ENCODE measurements at regions not wholly inside any gene's neighbourhood (a gene's known extent, or its start where the extent isn't known, plus 50 kb on each side); places are given as distances from the start of the nearest gene placed in this dataset.

DNA sequence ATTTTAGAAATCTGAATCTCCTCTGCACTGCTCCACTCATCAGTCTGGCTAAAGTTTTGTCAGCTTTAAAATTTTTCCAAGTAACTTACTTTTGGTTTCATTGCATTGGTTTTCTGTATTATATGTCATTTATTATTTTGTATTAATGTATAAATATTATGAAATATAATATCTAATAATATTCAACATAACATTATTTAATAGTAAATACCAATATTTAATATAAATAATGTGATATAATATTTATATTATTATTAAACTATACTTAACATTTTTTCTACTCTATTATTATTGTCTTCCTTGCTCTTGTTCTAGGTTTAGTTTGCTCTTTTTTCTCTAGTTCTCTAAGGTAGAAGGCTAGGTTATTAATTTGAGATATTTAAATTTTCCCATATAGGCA lies 512.1 kb downstream of the AACS start:
- DNase-seq (ENCODE audit: low spot score), result no peak
- H3K27ac ChIP-seq, result no peak overlapping the region
- ChIA-PET POLR2A (ENCODE audit: low non-redundant PET) (no interaction called here), CTCF (no interaction called here)
- TF ChIP-seq, protein P1, sequence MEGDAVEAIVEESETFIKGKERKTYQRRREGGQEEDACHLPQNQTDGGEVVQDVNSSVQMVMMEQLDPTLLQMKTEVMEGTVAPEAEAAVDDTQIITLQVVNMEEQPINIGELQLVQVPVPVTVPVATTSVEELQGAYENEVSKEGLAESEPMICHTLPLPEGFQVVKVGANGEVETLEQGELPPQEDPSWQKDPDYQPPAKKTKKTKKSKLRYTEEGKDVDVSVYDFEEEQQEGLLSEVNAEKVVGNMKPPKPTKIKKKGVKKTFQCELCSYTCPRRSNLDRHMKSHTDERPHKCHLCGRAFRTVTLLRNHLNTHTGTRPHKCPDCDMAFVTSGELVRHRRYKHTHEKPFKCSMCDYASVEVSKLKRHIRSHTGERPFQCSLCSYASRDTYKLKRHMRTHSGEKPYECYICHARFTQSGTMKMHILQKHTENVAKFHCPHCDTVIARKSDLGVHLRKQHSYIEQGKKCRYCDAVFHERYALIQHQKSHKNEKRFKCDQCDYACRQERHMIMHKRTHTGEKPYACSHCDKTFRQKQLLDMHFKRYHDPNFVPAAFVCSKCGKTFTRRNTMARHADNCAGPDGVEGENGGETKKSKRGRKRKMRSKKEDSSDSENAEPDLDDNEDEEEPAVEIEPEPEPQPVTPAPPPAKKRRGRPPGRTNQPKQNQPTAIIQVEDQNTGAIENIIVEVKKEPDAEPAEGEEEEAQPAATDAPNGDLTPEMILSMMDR (conservative IDR thresholded peaks at IDR 0.05; ENCODE audit: low read depth), result no peak

GRCh38 chr12:125579916-125580315 lies 514.7 kb downstream of the AACS start:
- CTCF ChIA-PET, result interaction anchor here (0.9 kb wide), 1 partner anchor 395 kb away, joined by 4 read pairs; no protein-coding TSS in a partner anchor
- H3K27ac ChIP-seq, result no peak overlapping the region
- TF ChIP-seq, protein P1 (conservative IDR thresholded peaks at IDR 0.05; ENCODE audit: low read depth), result no peak
- POLR2A ChIA-PET (ENCODE audit: low non-redundant PET), result no interaction called here
- DNase-seq (ENCODE audit: low spot score), result no peak

- no peak for DNase-seq (ENCODE audit: low spot score)
- TF ChIP-seq, protein P1 (conservative IDR thresholded peaks at IDR 0.05; ENCODE audit: low read depth), result no peak
- POLR2A ChIA-PET (ENCODE audit: low non-redundant PET), result no interaction called here
- no peak overlapping the region for H3K27ac ChIP-seq
- CTCF ChIA-PET, result no interaction called here
Observed at GRCh38 chr12:125583071-125583470, 517.8 kb downstream of the AACS start.

- TF ChIP-seq, protein P1 (conservative IDR thresholded peaks at IDR 0.05; ENCODE audit: low read depth), result no peak
- ChIA-PET CTCF (no interaction called here), POLR2A (ENCODE audit: low non-redundant PET) (no interaction called here)
- no peak overlapping the region for H3K27ac ChIP-seq
- DNase-seq (ENCODE audit: low spot score), result no peak
Observed at GRCh38 chr12:125586441-125586840, 521.2 kb downstream of the AACS start.

DNA sequence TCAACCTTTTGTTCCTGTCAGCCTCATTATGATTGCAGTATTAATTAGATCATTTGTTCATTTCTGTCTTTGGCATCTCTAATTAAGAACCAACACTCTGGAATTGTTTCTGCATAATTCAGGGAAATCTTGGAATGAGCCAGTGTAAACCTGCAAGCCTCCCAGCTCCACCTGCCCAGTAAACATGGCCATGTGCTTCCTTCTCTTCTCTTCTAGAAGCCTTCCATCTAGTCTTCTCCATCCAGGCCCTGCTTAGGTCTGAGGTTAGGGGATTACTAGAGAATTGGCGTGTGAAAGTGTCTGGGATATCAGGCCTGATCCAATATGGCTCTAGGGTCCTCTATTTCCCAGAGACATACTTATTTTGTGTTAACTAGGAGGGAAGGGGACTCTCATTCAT lies 528.0 kb downstream of the AACS start:
- ChIA-PET CTCF (interaction anchor here (0.6 kb wide), 1 partner anchor 264 kb away, joined by 3 read pairs; no protein-coding TSS in a partner anchor), POLR2A (ENCODE audit: low non-redundant PET) (no interaction called here)
- no peak overlapping the region for H3K27ac ChIP-seq

GRCh38 chr12:125604976-125605375 lies 539.7 kb downstream of the AACS start:
- ChIA-PET POLR2A (ENCODE audit: low non-redundant PET) (no interaction called here), CTCF (no interaction called here)
- no peak for DNase-seq (ENCODE audit: low spot score)
- no peak overlapping the region for H3K27ac ChIP-seq
- TF ChIP-seq, protein P1 (conservative IDR thresholded peaks at IDR 0.05; ENCODE audit: low read depth), result no peak

More for the DNA sequence above, 528.0 kb downstream of the AACS start:
- TF ChIP-seq, protein P1 (conservative IDR thresholded peaks at IDR 0.05; ENCODE audit: low read depth), result no peak
- DNase-seq (ENCODE audit: low spot score), result no peak

- DNase-seq (ENCODE audit: low spot score), result no peak
- TF ChIP-seq, protein P1 (conservative IDR thresholded peaks at IDR 0.05; ENCODE audit: low read depth), result no peak
- H3K27ac ChIP-seq, result no peak overlapping the region
- POLR2A ChIA-PET (ENCODE audit: low non-redundant PET), result no interaction called here
- CTCF ChIA-PET, result no interaction called here
Observed at GRCh38 chr12:125606312-125606711, 541.1 kb downstream of the AACS start.

Data from RWPE1 (cell line).